BE2C (cell line): ENCODE measurements at regions not wholly inside any gene's neighbourhood (a gene's known extent, or its start where the extent isn't known, plus 50 kb on each side); places are given as distances from the start of the nearest gene placed in this dataset.

ENCODE experiments used
- DNase-seq: peaks from one replicate; pipeline ENCODE4 v3.0.0-alpha.2; 2020
- H3K27me3 ChIP-seq: fragments of 250-450 bp; sonication (Bioruptor Pico); 2 replicates; pipeline ENCODE4 v1.5.1; 2020; ENCODE audit warnings: mild to moderate bottlenecking
- H3K36me3 ChIP-seq: fragments of 250-450 bp; sonication (Bioruptor Pico); 2 replicates; pipeline ENCODE4 v1.5.1; 2020; ENCODE audit warnings: mild to moderate bottlenecking
- H3K4me1 ChIP-seq: fragments of 250-450 bp; sonication (Bioruptor Pico); 2 replicates; pipeline ENCODE4 v1.5.1; 2020
- H3K4me3 ChIP-seq: 2 replicates; pipeline ENCODE4 v1.5.1; 2011; ENCODE audit warnings: low read depth, low read length
- H3K9me3 ChIP-seq: fragments of 250-450 bp; sonication (Bioruptor Pico); 2 replicates; pipeline ENCODE4 v1.5.1; 2020
- TF ChIP-seq, protein P1 (sequence below): IDR thresholded peaks from 2 replicates; pipeline ENCODE4 v1.5.1; 2012; ENCODE audit warnings: mild to moderate bottlenecking, low read depth, low read length

DNA sequence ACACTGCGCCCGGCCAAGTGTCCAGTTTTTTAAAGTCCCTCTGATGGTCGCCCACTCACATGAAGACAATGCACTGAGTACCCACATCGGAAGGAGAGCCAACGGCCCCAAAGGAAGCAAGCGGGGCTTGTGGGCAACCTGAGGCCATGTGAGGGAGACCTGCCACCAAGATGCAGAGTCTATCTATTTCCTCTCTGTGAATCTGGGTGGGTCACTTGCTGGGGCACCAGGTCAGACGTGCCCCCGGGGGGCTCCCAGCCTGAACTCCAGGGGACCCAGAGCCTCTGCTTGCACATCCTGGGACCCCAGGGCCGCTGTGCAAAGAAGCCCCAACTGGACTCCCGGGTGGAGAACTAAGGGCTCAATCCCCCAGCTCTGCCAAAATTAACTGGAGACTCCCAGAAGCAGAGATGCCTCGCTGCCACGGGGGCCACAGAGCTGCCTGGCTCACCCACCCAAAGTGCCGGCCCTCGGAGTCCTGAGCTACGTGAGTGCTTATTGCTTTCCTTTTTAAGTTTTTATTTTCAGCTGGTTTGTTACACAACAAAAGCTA is 106.4 kb downstream of the BRD1 start:
- H3K4me1 ChIP-seq, result no peaks in the 10 kb centered on the region
- TF ChIP-seq, protein P1, sequence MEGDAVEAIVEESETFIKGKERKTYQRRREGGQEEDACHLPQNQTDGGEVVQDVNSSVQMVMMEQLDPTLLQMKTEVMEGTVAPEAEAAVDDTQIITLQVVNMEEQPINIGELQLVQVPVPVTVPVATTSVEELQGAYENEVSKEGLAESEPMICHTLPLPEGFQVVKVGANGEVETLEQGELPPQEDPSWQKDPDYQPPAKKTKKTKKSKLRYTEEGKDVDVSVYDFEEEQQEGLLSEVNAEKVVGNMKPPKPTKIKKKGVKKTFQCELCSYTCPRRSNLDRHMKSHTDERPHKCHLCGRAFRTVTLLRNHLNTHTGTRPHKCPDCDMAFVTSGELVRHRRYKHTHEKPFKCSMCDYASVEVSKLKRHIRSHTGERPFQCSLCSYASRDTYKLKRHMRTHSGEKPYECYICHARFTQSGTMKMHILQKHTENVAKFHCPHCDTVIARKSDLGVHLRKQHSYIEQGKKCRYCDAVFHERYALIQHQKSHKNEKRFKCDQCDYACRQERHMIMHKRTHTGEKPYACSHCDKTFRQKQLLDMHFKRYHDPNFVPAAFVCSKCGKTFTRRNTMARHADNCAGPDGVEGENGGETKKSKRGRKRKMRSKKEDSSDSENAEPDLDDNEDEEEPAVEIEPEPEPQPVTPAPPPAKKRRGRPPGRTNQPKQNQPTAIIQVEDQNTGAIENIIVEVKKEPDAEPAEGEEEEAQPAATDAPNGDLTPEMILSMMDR, result no peak
- no peaks in the 10 kb centered on the region for H3K9me3 ChIP-seq
- peaks cover 35% of the 10 kb centered on the region for H3K27me3 ChIP-seq
- no peak for DNase-seq
- H3K4me3 ChIP-seq, result no peak overlapping the region
- no peaks in the 10 kb centered on the region for H3K36me3 ChIP-seq

DNA sequence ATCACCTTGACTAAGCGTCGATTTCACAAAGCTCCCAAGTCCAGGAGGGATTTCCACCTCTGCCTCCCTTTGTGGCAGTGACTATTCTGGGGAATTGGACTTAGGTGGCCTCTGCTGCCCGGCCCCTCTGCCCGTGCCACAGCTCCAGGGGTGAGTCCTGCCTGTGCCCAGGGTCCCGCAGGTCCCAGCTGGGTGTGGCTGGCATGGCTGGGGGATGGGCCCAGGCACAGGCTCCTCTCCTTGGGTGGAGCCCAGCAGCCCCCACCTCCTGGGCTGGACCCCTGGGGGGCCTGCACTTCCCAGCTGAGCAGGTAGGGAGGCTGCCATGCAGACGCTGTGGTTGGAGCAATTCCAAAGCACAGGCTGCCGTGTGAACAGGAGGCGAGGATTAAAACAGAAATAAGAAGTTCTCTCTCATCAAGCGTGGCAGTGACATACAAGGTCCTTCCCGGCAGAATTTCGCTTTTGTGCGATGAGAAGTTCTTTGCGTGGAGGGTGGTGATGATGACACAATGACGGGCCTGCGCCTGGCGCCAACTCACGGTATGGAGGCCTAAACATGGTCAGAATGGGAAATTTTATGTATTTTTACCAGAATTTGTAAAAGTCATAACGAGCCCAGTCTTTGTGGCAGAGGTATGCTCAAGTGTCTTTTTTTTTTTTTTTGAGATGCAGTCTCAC is 107.3 kb downstream of the BRD1 start:
- Histone ChIP-seq H3K4me3 (no peak overlapping the region), H3K27me3 (peaks cover 26% of the 10 kb centered on the region), H3K4me1 (no peaks in the 10 kb centered on the region), H3K9me3 (no peaks in the 10 kb centered on the region), H3K36me3 (no peaks in the 10 kb centered on the region)
- DNase-seq, result no peak
- TF ChIP-seq, protein P1, result no peak

DNA sequence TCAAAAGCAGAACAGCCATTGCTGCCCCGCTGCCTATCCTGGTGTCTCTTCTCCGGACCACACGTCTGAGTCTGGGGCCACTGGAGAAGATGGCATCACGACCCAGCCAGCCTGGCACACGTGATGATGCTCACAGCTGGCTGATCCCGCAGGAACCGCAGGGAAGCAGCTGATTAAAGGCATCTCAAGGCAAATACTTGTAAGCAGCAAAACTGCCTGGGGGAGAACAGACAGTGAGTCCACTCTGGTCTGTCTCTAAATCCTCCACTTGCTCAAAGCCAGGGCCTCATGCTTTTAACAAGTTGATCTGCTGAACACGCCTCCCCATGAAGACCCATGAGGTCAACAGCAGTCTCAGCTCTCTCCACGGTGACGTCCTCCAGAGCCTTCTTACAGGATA is 108.6 kb downstream of the BRD1 start:
- peaks cover 16% of the 10 kb centered on the region for H3K27me3 ChIP-seq
- no peak overlapping the region for H3K4me3 ChIP-seq
- H3K4me1 ChIP-seq, result no peaks in the 10 kb centered on the region
- H3K36me3 ChIP-seq, result no peaks in the 10 kb centered on the region
- H3K9me3 ChIP-seq, result no peaks in the 10 kb centered on the region
- TF ChIP-seq, protein P1, result no peak
- no peak for DNase-seq

DNA sequence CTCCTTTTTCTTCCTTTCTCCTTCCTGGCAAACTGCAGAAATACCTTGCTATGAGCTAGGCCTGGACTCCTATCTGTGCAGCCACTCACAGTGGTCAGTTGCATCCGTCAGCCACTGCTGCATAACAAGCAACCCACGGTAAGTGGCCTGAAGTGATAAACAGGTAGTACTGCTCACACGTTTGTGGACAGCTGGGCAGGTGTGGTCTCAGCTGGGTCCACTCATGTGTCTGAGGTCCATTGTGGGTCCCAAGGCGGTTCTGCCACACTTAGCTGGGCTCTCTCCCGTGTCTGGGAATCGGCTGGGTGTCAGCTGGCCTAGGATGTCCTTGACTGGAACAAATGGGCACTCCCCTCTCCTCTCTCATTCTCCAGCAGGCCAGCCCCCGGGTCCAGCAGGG is 109.3 kb downstream of the BRD1 start:
- no peak overlapping the region for H3K4me3 ChIP-seq
- no peaks in the 10 kb centered on the region for H3K36me3 ChIP-seq
- no peak for DNase-seq
- H3K27me3 ChIP-seq, result peaks cover 13% of the 10 kb centered on the region
- TF ChIP-seq, protein P1, result no peak
- no peaks in the 10 kb centered on the region for H3K4me1 ChIP-seq
- no peaks in the 10 kb centered on the region for H3K9me3 ChIP-seq

DNA sequence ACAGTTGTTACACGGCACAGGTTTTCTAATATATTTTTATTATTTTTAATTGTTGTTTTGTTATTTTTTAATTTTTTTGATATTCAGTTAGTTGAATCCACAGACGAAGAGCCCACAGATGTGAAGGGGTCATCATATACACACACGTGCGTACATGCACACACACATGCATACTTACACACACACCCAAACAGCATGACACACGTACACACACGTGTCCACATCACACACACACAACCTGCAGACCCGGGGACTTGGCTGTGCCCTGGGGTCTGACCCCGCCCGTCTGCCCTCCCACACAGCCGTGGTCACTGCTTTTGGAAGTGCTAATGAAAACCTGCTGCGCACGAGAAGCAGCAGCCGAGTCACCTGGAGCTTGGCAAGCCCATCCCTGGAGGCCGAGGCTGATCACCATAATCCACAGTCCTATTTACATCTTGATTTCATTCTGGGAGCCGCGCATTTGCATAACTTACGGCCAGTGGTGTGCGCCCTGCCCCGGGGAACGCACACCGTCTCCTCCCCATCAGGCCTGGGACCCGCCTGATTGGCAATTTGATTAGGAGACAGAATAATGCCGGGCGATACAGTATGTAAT is 110.3 kb downstream of the BRD1 start:
- peaks cover 21% of the 10 kb centered on the region for H3K27me3 ChIP-seq
- no peak for DNase-seq

More for the DNA sequence above, 110.3 kb downstream of the BRD1 start:
- H3K36me3 ChIP-seq, result no peaks in the 10 kb centered on the region
- no peaks in the 10 kb centered on the region for H3K4me1 ChIP-seq
- TF ChIP-seq, protein P1, result no peak
- H3K9me3 ChIP-seq, result no peaks in the 10 kb centered on the region
- H3K4me3 ChIP-seq, result no peak overlapping the region
